Kidney (tissue), 13 donors: ENCODE measurements at regions not wholly inside any gene's neighbourhood (a gene's known extent, or its start where the extent isn't known, plus 50 kb on each side); places are given as distances from the start of the nearest gene placed in this dataset.

ENCODE experiments used
- DNase-seq, 5 donors: peaks; one replicate each; pipeline ENCODE4 v3.0.0-alpha.2; 2013 to 2020
- FAIRE-seq: peaks from 2 replicates; lab custom pipeline; 2012; peaks lifted over from hg19 to GRCh38; lab: Jason Lieb, UNC
- H3K27ac ChIP-seq, 2 donors: one replicate each; pipeline ENCODE4 v1.7.0; 2013; ENCODE audit warnings: low read depth in 2 of 2, low read length in 2 of 2, inconsistent platforms in 1 of 2
- H3K27me3 ChIP-seq: one replicate; pipeline ENCODE4 v1.7.1; 2013; ENCODE audit warnings: low read length, inconsistent platforms; ENCODE audit not compliant: control insufficient read depth, insufficient read depth
- H3K36me3 ChIP-seq, 3 donors: one replicate each; pipeline versions ENCODE4 v1.7.0 to v1.7.1; 2013; ENCODE audit warnings: low read length in 3 of 3, control low read depth in 1 of 3, inconsistent platforms in 1 of 3; ENCODE audit not compliant: insufficient read depth in 3 of 3, control insufficient read depth in 2 of 3
- H3K4me1 ChIP-seq, 3 donors: one replicate each; pipeline versions ENCODE4 v1.7.0 to v1.7.1; 2013; ENCODE audit warnings: low read length in 3 of 3, inconsistent platforms in 1 of 3, low read depth in 1 of 3; ENCODE audit not compliant: control insufficient read depth in 2 of 3, insufficient read depth in 2 of 3
- H3K4me3 ChIP-seq, 3 donors: one replicate each; pipeline versions ENCODE4 v1.7.0 to v1.8.1; 2013; ENCODE audit warnings: low read length in 3 of 3, control low read depth in 1 of 3, inconsistent platforms in 1 of 3
- H3K9ac ChIP-seq, 3 donors: one replicate each; pipeline versions ENCODE4 v1.7.0 to v1.7.1; 2013; ENCODE audit warnings: low read length in 3 of 3, control low read depth in 1 of 3, inconsistent platforms in 1 of 3
- H3K9me3 ChIP-seq, 3 donors: one replicate each; pipeline versions ENCODE4 v1.7.0 to v1.7.1; 2013; ENCODE audit warnings: low read length in 3 of 3, control low read depth in 1 of 3, inconsistent platforms in 1 of 3; ENCODE audit not compliant: control insufficient read depth in 2 of 3, insufficient read depth in 1 of 3
- intact Hi-C: fragments of 100-400 bp; cut with DNase I; formaldehyde crosslinking; loops from one replicate; pipeline ENCODE4 v1.11.1; 2022
- TF ChIP-seq, protein P1 (sequence below): IDR thresholded peaks from 3 replicates; pipeline ENCODE4 v1.5.1; 2012; ENCODE audit warnings: mild to moderate bottlenecking, moderate library complexity, borderline replicate concordance; ENCODE audit not compliant: insufficient read depth; ENCODE audit errors: extremely low read depth
- donor health status: control.
- donor health status: control.
- donor health status: control.
- donor health status: control.
- donor health status: control.
- donor health status: DM: yes; HTN: yes; CAD: no.
- donor health status: Normal renal cell carcinoma (clear cell type).

DNA sequence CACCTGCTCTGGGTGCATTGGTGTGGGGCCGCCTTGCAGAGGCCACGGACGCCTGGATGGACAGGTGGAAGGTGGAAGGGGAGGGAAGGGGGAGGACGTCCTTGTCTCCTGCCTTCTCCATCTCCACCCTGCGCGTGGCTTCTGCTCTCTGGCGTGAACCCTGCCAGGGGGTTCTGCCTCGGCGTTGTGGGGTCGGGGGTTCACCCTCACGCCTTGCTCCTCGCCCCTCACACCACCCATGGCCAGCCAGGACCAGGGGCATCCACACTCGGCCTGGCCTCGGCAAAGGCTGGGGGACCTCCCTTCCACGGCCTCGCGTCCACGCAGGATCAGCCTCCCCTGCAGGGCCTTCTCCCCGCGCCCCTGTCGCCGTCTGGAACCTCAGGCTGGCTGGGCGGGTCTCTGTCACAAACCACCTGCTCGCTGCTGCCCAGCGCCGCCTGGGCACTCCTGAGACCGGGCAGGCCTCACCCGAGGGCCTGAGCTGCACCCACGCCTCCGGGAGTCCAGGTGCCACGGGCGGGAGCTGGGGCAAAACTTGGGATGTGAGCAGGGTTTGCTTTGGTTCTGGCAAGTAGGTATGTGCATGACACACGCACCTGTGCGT is 655.9 kb downstream of the GALR1 start:
- intact Hi-C loops, result no loop called here
- no peaks in the 10 kb centered on the region for H3K9me3 ChIP-seq
- H3K4me3 ChIP-seq, result no peak overlapping the region
- DNase-seq (no peak), FAIRE-seq (no peak)
- no peaks in the 10 kb centered on the region for H3K27me3 ChIP-seq
- no peak overlapping the region for H3K27ac ChIP-seq
- H3K36me3 ChIP-seq, result no peaks in the 10 kb centered on the region
- no peak overlapping the region for H3K9ac ChIP-seq
- TF ChIP-seq, protein P1, sequence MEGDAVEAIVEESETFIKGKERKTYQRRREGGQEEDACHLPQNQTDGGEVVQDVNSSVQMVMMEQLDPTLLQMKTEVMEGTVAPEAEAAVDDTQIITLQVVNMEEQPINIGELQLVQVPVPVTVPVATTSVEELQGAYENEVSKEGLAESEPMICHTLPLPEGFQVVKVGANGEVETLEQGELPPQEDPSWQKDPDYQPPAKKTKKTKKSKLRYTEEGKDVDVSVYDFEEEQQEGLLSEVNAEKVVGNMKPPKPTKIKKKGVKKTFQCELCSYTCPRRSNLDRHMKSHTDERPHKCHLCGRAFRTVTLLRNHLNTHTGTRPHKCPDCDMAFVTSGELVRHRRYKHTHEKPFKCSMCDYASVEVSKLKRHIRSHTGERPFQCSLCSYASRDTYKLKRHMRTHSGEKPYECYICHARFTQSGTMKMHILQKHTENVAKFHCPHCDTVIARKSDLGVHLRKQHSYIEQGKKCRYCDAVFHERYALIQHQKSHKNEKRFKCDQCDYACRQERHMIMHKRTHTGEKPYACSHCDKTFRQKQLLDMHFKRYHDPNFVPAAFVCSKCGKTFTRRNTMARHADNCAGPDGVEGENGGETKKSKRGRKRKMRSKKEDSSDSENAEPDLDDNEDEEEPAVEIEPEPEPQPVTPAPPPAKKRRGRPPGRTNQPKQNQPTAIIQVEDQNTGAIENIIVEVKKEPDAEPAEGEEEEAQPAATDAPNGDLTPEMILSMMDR, result no peak
- no peaks in the 10 kb centered on the region for H3K4me1 ChIP-seq

DNA sequence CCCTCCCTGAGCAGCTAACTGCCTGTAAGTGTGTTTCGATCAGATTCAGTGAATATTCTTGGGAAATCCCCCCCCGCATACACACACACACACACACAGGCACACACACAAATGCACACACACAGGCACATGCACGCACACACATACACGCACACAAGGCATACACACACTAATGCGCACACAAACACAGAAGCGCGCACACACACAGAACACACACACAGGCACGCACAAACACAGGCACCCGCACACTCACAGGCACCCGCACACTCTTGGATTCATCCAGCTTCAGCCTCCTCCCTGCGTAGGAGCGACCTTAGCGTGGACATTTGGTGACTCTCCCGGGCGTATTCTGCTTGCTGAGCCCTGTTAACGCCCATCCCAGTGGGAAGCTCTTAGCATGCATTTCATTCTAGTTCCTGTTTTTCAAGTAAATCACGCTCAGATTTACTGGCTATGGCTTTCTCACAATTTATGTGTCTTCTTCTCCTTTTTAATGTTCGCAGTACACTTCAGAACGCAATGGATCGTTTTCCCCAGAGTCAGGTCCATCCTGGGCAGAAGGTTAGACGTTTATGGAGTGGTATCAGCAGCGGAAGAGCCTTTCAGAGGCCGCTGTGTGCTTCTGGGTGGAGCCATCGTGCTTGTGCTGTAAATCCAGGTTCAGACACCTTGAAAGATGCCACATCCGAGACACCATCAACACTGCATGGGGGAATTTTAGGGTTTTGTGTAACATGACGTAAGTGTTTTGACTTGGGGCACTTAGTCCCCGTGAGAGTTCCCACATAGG is 656.6 kb downstream of the GALR1 start:
- Histone ChIP-seq H3K4me3 (no peak overlapping the region), H3K36me3 (no peaks in the 10 kb centered on the region), H3K27ac (no peak overlapping the region), H3K4me1 (no peaks in the 10 kb centered on the region), H3K9me3 (no peaks in the 10 kb centered on the region), H3K27me3 (no peaks in the 10 kb centered on the region), H3K9ac (no peak overlapping the region)
- intact Hi-C loops, result no loop called here
- TF ChIP-seq, protein P1, result no peak
- FAIRE-seq, result no peak
- no peak for DNase-seq

DNA sequence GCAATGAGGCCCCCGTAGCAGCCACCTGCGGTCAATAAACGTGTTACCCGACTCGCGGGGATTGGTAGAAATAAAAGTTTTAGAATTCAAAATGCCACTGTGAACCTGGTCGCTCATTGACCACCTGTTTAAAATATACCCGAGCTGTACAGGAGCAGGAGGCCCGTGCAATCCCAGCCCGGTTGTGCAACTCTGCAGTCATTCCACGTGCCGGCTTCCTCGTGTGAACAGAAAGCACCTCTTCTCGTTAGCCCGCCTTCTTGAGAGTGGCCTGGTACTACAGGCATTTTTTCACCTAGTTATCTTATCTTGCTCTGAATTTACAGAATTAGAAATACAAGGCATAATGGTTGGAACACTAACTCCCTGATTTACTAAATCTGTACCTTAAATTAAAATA is 660.7 kb downstream of the GALR1 start:
- FAIRE-seq (no peak), DNase-seq (no peak)
- Histone ChIP-seq H3K4me3 (no peak overlapping the region), H3K36me3 (no peaks in the 10 kb centered on the region), H3K4me1 (no peaks in the 10 kb centered on the region), H3K9ac (no peak overlapping the region), H3K27ac (no peak overlapping the region), H3K27me3 (no peaks in the 10 kb centered on the region), H3K9me3 (no peaks in the 10 kb centered on the region)
- intact Hi-C loops, result no loop called here
- TF ChIP-seq, protein P1, result no peak
